Gastroesophageal sphincter (tissue), 3 donors: ENCODE measurements at regions not wholly inside any gene's neighbourhood (a gene's known extent, or its start where the extent isn't known, plus 50 kb on each side); places are given as distances from the start of the nearest gene placed in this dataset.

Experiments
- POLR2A ChIP-seq, 2 donors: fragments of 450-650 bp; IDR thresholded peaks; one replicate each; pipeline ENCODE4 v1.6.1; 2017; ENCODE audit warnings: antibody characterized with exemption in 2 of 2, mild to moderate bottlenecking in 2 of 2, moderate library complexity in 1 of 2
- TF ChIP-seq, protein P1 (sequence below), 4 experiments: fragments of 200-600 bp in 2 of 4; fragments of 450-650 bp in 2 of 4; sonication (generic) in 1 of 4; IDR thresholded peaks; one replicate each; pipeline ENCODE4 v1.5.1; 2017 to 2019; ENCODE audit warnings: antibody characterized with exemption in 4 of 4, mild to moderate bottlenecking in 2 of 4, moderate library complexity in 2 of 4

DNA sequence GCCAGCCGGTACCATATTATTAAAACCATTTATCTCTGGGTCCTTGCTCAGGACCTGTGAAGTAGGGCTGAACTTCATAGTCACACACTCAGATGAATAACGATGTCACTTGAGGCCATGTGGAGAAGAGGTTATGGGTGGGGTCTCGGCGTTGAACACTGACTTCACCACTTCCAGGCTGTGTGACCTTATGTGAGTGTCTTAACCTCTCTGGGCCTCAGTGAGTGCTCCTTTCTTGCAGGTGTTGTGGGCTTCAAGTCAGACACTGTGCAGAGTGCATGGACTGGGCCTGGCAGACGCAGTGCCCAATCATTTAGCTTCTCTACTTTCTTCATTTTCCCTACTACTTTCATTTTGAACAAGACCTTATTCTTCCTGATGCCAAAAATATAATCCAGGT is 278.8 kb downstream of the PBX3 start:
- TF ChIP-seq, protein P1, sequence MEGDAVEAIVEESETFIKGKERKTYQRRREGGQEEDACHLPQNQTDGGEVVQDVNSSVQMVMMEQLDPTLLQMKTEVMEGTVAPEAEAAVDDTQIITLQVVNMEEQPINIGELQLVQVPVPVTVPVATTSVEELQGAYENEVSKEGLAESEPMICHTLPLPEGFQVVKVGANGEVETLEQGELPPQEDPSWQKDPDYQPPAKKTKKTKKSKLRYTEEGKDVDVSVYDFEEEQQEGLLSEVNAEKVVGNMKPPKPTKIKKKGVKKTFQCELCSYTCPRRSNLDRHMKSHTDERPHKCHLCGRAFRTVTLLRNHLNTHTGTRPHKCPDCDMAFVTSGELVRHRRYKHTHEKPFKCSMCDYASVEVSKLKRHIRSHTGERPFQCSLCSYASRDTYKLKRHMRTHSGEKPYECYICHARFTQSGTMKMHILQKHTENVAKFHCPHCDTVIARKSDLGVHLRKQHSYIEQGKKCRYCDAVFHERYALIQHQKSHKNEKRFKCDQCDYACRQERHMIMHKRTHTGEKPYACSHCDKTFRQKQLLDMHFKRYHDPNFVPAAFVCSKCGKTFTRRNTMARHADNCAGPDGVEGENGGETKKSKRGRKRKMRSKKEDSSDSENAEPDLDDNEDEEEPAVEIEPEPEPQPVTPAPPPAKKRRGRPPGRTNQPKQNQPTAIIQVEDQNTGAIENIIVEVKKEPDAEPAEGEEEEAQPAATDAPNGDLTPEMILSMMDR (IDR thresholded peaks at IDR 0.05) = no peak
- TF ChIP-seq POLR2A (IDR thresholded peaks at IDR 0.05) = no peak
